Spleen (tissue), 7 donors: ENCODE measurements at regions not wholly inside any gene's neighbourhood (a gene's known extent, or its start where the extent isn't known, plus 50 kb on each side); places are given as distances from the start of the nearest gene placed in this dataset.

Source experiments
- POLR2A ChIP-seq, 3 donors: fragments of 450-650 bp; IDR thresholded peaks; one replicate each; pipeline ENCODE4 v1.5.1; 2017; ENCODE audit warnings: antibody characterized with exemption in 3 of 3, mild to moderate bottlenecking in 1 of 3
- POLR2AphosphoS5 ChIP-seq, 3 donors: sonication (generic); formaldehyde crosslinking; IDR thresholded peaks; one replicate each; pipeline ENCODE4 v1.5.1; 2017; ENCODE audit warnings: antibody characterized with exemption in 3 of 3
- TF ChIP-seq, protein P1 (sequence below), 11 experiments: fragments of 200-600 bp in 7 of 11; fragments of 450-650 bp in 4 of 11; sonication (generic) in 4 of 11; IDR thresholded peaks in 8 of 11; conservative IDR thresholded peaks in 3 of 11; 1 replicate in 7 of 11; 2 replicates in 4 of 11; pipeline versions ENCODE4 v1.4.0 to v1.8.0; 2016 to 2021; ENCODE audit warnings: antibody characterized with exemption in 11 of 11, inconsistent platforms in 4 of 11, mild to moderate bottlenecking in 1 of 11
- donor health status: DM: no; HTN: no; CAD: no; lungs with moderate emphysema.
- donor health status: DM: no; HTN: no; CAD: no.
- donor health status: DM: no; HTN: no; CAD: no.

GRCh38 chr9:7912037-7912535 lies 112.5 kb upstream of the DMAC1 start:
- TF ChIP-seq POLR2A (IDR thresholded peaks at IDR 0.05) (no peak), POLR2AphosphoS5 (IDR thresholded peaks at IDR 0.05) (no peak)
- TF ChIP-seq, protein P1, sequence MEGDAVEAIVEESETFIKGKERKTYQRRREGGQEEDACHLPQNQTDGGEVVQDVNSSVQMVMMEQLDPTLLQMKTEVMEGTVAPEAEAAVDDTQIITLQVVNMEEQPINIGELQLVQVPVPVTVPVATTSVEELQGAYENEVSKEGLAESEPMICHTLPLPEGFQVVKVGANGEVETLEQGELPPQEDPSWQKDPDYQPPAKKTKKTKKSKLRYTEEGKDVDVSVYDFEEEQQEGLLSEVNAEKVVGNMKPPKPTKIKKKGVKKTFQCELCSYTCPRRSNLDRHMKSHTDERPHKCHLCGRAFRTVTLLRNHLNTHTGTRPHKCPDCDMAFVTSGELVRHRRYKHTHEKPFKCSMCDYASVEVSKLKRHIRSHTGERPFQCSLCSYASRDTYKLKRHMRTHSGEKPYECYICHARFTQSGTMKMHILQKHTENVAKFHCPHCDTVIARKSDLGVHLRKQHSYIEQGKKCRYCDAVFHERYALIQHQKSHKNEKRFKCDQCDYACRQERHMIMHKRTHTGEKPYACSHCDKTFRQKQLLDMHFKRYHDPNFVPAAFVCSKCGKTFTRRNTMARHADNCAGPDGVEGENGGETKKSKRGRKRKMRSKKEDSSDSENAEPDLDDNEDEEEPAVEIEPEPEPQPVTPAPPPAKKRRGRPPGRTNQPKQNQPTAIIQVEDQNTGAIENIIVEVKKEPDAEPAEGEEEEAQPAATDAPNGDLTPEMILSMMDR (IDR thresholded peaks at IDR 0.05 in 8 of 11, conservative IDR thresholded peaks at IDR 0.05 in 3 of 11), result no peak
